ENCODE measurements at regions not wholly inside any gene's neighbourhood (a gene's known extent, or its start where the extent isn't known, plus 50 kb on each side); places are given as distances from the start of the nearest gene placed in this dataset.

- TF ChIP-seq CTCF (IDR thresholded peaks at IDR 0.05; ENCODE audit: poor library complexity) (no peak), EZH2phosphoT487 (IDR thresholded peaks at IDR 0.05; ENCODE audit: low read depth, severe bottlenecking, unreplicated experiment) (no peak), EZH2 (IDR thresholded peaks at IDR 0.05; ENCODE audit: borderline replicate concordance) (no peak)
Measured at GRCh38 chr13:86438034-86438433, 638.8 kb upstream of the SLITRK6 start.

All from hepatocyte (in vitro differentiated cells).